Fibroblast of upper back skin (primary cell): ENCODE measurements at regions not wholly inside any gene's neighbourhood (a gene's known extent, or its start where the extent isn't known, plus 50 kb on each side); places are given as distances from the start of the nearest gene placed in this dataset.

Experiments
- DNase-seq: peaks from one replicate; pipeline ENCODE4 v3.0.0-alpha.2; 2013

DNA sequence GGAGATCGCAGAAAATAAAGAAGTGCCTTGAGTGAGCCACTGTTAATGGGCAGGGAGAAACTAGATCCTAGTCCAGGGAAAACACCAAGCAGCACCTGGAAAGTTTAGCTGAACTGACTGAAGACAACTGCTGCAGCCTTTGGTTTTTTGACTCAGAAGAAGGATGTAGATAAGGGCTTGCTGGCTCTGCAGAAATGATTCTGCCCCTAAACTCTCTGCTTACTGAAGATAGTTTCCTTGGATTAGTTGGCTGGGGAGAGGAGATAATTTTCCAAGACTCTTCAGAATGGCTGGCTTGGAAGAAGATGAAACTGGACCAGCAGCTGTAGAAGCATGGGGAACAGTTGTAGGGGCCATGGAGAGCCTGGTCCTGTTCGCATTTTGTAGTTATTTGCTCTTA lies 471.8 kb downstream of the KDM4C start:
- no peak for DNase-seq

- DNase-seq, result no peak
Measured at GRCh38 chr9:7228726-7229125, 471.0 kb downstream of the KDM4C start.

DNA sequence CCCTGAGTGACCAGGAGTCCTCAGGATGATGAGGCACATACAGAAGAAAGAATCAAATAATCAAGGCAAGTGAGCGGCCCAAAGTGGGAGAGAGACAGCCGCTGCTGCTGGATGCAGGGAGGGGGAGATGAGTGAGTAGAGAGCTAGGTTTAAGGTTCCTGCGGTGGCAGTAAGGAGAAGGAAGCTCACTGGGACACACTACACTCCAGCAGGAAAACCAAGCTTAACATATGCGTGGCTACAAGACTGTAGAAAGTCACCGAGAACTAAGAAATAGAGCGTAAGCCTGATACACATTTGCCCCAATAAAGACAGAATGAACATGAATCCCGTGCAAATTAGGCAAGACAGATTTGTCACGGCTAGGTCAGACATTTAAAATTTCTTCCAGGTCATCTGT lies 470.2 kb downstream of the KDM4C start:
- no peak for DNase-seq

DNA sequence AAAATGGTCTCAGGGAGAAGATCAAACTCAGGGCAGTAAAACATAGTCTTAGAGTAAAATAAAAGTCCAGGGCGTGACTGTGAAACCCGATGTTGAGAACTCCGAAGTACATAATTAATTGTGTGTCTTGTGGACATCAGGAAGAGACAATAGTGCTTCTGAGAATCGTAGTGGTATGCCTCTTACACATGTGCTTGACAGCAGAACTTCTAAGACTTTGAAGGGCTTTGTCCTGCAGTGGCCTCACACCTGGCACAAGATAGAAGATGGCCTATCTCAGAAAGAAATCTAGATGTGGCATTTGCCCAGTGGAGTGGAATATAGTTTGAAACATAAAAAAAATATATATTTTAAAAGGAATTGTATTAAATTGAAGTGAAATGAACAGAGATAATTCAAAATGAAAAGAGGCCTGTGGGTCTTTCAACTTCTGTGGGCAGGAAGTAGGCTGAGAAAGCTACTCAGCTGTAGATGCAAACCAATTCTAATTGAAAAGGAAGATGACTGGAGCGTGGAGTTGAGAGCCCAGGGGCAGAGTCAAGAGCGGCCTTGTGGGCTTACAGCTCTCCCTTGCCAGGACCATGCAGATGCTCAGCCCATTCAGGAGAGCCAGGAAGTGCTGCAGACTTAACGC lies 468.4 kb downstream of the KDM4C start:
- no peak for DNase-seq
